ENCODE measurements at regions not wholly inside any gene's neighbourhood (a gene's known extent, or its start where the extent isn't known, plus 50 kb on each side); places are given as distances from the start of the nearest gene placed in this dataset.

GRCh38 chr7:156456032-156456431, 184.5 kb upstream of the RNF32 start:
- no peak for DNase-seq (ENCODE audit: low read depth, low spot score)

DNA sequence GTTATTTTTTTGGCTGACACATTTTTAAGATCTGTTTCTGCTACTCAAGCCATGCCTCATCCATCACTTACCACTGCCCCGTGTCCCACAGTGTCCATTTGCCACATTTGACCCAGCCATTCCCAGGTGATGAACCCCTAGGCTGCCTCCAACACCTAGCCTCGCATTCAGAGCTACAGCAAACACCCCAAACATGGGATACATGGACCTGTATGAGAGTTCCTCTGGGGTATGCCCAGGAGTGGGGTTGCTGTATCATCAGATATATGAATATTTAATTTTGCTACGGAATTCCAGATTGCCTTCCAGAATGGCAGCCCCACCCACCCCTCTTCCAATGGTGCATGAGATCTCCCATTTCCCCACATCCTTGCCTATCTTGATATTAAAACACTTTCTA, 190.1 kb upstream of the RNF32 start:
- no peak for DNase-seq (ENCODE audit: low read depth, low spot score)

GRCh38 chr7:156448918-156449317, 191.7 kb upstream of the RNF32 start:
- no peak for DNase-seq (ENCODE audit: low read depth, low spot score)

DNA sequence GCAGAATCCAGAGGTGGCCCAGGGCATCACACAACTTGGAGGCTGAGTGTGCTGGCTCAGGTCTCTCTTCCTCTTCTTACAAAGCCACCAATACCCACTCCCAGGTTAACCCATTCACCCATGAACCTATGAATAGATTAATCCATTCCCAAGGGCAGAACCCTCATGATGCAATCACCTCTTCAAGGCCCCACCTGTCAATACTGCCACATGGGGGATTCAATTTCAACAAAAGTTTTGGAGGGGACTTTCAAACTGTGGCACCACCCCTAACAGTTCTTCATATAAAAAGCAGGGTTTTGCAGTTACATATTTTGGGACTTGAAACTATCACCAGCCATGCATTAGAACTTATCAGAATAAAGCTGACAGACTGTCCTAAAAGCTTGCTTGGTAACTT, 193.6 kb upstream of the RNF32 start:
- no peak for DNase-seq (ENCODE audit: low read depth, low spot score)

DNA sequence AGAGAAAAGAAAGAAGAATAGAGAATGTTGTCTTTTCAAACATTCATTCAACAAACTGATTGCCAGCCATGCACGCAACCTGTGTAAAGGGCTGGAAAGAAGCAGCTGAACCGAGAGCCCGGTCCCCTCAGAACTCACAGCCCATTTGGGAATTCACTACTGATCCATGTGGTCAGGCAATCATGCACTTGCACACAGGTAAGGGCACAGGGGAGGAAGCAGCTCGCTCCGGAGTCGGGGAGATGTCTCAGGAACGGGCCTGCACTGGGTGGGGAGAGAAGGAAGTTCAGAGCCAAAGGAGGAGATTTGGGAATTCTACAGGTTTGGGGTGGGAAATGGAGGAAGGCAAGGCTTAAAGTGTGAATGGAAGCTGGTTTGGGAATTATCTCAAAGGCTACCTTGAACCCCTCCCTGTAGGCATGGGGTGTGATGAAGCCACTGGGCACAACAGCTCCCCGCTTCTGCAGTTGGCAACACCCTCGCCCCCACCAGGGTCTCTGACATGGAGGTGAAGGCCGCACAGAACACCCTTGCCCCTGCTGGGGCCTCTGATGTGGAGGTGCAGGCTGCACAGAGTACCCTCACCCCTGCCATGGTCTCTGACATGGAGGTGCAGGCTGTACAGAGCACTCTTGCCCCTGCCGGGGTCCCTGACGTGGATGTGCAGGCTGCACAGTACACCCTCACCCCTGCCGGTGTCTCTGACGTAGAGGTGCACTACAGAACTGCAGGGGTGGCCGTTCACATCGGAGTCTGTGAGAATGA, 194.4 kb upstream of the RNF32 start:
- no peak for DNase-seq (ENCODE audit: low read depth, low spot score)

- no peak for DNase-seq (ENCODE audit: low read depth, low spot score)
Observed at GRCh38 chr7:156442516-156442915, 198.1 kb upstream of the RNF32 start.

GRCh38 chr7:156440456-156440855, 200.1 kb upstream of the RNF32 start:
- no peak for DNase-seq (ENCODE audit: low read depth, low spot score)

DNA sequence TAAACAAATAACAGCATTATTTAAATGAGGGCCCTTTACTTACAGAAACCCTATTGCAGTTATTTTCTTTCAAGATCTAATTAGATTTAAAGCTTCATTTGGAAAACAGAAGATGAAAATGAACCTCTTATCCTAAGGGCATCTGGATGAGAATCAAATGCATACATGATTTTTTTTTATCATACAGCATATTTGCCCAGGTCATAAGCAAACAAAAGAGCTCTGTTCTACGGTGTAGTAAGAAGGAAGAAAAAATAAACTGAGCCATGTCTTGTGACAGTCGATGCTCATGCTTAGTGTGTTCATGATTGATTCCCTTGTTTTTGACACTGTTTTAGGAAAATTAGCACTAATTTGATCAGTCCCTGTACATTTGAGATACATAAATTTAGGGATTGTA, 202.6 kb upstream of the RNF32 start:
- no peak for DNase-seq (ENCODE audit: low read depth, low spot score)

GRCh38 chr7:156437021-156437614, 203.5 kb upstream of the RNF32 start:
- DNase-seq (ENCODE audit: low read depth, low spot score): no peak

- DNase-seq (ENCODE audit: low read depth, low spot score): no peak
Observed at GRCh38 chr7:156435486-156436231, 204.9 kb upstream of the RNF32 start.

- DNase-seq (ENCODE audit: low read depth, low spot score): no peak
Observed at GRCh38 chr7:156434706-156435105, 205.9 kb upstream of the RNF32 start.

DNA sequence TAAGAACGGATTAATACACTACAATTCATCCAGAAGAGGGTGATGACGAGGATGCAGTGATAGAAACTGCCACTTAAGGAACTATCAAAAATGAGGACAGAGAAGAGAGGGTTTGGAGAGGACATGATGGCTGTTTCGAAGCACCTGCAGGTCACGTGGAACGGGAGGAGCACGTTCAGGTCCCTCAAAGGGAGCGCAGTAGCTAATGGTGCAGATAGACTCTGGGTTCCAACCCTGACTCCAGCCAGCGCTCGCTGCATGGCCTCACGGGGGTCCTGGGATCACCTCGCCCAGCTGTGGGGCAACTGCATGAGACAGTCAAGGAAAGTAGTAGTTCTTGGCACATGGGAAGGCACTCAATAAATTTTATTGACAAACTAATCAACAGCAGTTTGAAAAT, 208.6 kb upstream of the RNF32 start:
- no peak for DNase-seq (ENCODE audit: low read depth, low spot score)

GRCh38 chr7:156430109-156430508, 210.5 kb upstream of the RNF32 start:
- DNase-seq (ENCODE audit: low read depth, low spot score): no peak

GRCh38 chr7:156429514-156429913, 211.1 kb upstream of the RNF32 start:
- DNase-seq (ENCODE audit: low read depth, low spot score): no peak

GRCh38 chr7:156423876-156424275, 216.7 kb upstream of the RNF32 start:
- DNase-seq (ENCODE audit: low read depth, low spot score): peak; percentile 22

GRCh38 chr7:156420496-156420895, 220.1 kb upstream of the RNF32 start:
- DNase-seq (ENCODE audit: low read depth, low spot score): no peak

GRCh38 chr7:156419782-156420181, 220.8 kb upstream of the RNF32 start:
- no peak for DNase-seq (ENCODE audit: low read depth, low spot score)

- DNase-seq (ENCODE audit: low read depth, low spot score): no peak
Observed at GRCh38 chr7:156402255-156402654, 238.3 kb upstream of the RNF32 start.

- DNase-seq (ENCODE audit: low read depth, low spot score): no peak
Observed at GRCh38 chr7:156401617-156402016, 239.0 kb upstream of the RNF32 start.

DNA sequence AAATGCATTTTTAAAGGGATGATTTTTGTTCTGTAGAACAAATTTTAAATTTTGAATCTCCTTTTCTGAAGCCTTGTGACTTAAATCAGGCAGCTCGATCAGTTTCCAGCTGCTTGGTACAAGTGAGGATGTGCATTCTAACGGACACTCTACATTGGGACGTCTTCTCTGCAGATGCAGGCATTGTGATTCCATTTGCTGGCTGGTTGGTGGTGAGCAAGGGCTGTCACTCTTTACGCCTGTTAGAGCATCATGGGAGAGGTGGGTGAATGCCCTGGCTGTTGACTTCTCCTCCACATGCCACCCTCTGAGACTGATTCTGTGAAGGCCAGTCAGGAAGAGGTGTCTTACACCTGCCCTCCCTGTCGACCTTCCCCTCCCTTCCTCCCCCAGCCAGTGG, 240.5 kb upstream of the RNF32 start:
- DNase-seq (ENCODE audit: low read depth, low spot score): no peak

DNA sequence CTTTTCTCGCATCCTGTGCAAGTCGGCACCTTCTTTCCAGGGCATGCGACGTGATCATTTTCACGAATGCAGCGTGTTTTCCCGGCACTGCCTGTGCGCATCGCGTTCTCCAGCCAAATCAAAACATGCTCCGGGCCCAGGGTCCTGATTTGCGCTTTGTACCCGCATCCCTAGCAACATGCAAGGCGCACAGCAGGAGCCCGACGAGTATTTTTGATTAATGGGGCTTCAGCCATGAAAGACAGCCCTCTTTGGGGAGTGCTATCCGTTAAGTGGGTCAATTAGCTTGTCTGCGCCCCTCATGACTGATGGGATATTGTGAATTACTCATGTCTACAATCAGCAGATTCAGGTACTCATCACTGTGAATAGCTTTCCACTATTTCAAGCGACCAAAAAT, 243.3 kb upstream of the RNF32 start:
- DNase-seq (ENCODE audit: low read depth, low spot score): no peak

- DNase-seq (ENCODE audit: low read depth, low spot score): no peak
Observed at GRCh38 chr7:156389116-156389692, 251.4 kb upstream of the RNF32 start.

DNA sequence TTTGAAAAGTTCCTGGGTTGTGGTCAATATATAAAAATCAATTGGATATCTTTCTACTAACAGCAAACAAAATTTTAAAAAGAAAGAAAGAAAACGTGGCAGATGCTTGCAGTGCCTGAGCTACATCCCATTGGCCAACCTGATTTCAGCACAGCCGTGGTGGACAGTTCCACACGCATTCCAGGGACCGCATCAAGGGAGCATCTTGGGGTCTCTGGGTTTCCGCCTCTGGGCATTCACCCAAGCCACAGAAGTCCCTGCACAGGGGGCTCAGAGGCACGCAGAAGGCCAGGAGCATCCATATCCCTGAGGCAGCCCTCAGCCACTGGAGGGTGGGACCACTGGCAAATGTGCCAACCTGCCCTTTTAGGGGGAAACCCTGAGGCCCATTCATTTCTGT, 254.5 kb upstream of the RNF32 start:
- DNase-seq (ENCODE audit: low read depth, low spot score): peak; percentile 17
